NCI-H187 (cell line): ENCODE measurements at regions not wholly inside any gene's neighbourhood (a gene's known extent, or its start where the extent isn't known, plus 50 kb on each side); places are given as distances from the start of the nearest gene placed in this dataset.
"Not testable (repeated sequence)": the region's sequence is repeated elsewhere in the genome, so short reads cannot be mapped to it uniquely, and the experiment has no call there.

ENCODE experiments used
- DNase-seq, 2 experiments: peaks; one replicate each; lab custom pipeline; 2025; lab: John Stamatoyannopoulos, UW

DNA sequence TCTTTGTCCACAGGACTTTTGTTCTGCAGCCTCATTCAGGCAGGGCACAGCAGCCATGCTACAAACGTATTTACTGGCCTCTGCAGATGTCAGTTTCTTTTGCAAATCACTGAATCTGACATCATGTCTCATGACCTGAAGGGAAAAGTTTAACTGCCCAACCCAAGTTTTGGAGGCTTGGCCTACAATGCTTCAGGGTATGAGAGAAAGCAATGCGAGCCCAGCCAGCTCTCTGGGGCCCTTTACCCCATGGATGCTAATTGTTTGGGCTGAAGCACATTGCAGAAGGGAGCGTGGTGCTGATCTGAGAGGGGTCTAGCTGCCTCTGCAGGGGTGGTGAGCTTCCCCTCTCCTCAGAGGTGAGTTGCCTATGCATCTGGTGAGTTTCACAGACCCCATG lies 179.9 kb upstream of the CXCL12 start:
- no peak for DNase-seq

DNA sequence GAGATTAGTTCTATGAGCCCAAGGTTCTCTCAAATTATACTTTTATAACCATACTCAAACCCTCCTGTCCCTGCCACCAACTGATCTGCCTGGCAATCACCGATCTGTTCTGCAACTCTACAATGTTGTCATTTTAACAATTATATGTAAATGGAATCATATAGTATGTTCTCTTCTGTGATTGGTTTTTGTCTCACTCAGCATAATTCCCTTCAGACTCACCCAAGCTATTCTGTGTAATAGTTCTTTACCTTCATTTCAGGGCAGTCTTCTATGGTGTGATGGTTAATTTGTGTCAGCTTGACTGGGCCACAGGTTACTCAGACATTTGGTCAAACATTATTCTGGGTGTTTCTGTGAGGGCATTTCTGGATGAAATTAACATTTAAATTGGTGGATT lies 181.9 kb upstream of the CXCL12 start:
- DNase-seq, result no peak

DNA sequence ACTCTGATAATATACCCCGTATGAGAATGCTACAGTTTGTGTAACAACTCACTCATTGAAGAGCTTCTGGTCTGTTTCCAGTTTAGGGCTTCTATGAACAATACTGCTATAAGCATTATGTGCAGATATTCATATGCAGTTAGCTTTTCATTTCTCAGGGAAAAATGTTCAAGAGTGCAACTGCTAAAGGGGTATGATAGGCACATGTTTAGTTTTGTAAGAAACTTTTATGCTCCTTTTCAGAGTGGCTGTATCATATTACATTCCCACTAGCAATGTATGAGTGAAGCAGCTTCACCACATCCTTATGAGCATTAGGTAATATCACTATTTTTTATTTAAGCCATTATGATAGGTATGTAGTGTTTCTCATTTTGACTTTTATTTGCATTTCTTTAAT lies 182.6 kb upstream of the CXCL12 start:
- no peak for DNase-seq

DNA sequence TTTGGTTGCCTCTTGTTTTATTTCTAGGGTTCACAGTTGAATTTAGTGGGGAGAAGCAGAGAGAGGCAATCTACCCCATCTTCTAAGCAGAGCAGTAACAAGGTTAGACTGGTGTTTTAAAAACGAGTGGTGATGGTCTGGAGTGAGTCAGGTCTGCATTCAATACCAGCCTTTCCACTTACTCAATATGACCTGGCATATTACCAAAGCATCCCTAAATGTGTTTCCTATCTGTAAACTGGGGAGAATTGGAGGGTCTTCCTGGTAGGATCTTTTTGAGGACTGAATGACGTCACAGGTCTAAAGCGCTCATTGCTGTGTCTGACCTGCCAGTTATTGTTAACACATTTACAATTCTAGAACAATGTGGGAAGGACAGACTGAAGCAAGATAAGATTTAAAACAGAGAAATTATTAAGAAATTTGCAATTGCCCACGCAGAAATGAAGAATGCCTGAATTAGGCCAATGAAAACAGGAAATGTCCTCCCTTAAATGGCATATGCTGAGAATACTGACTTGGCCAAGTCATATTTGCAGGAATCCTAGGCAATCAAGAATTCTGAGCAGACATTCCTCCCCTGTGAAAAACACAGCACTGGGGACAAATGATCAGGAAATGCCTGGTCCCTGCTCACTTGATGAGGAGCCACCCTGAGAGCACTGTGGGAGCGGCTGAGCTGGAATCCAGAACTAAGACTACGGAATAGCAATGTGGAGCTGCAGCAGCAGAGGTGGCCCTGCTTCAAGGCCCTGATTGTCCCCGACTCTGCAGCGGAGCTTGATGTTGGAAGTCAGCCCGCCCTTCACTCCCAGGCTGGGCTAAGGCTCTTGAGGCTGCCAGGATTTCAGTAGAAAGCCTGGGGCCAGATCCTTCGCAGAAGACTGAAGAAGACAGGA lies 184.5 kb upstream of the CXCL12 start:
- DNase-seq, result no peak

DNA sequence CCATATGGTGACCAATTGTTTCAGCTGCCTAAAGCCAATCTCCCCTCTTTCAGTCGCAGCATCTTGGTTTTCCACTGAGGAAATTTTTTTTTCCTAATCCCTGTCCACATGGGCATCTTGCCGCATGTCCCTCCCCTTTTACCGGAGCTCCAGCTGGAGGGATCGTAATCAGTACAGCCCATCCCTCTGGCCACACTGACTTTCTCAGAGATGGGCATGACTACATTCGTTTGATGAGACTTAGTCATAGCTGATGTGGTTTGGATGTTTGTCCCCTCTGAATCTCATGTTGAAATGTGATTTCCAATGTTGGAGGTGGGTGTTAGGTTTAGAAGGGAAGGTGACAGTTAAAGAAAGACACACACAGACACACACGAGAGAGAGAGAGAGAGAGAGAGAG lies 186.8 kb upstream of the CXCL12 start:
- no peak for DNase-seq

DNA sequence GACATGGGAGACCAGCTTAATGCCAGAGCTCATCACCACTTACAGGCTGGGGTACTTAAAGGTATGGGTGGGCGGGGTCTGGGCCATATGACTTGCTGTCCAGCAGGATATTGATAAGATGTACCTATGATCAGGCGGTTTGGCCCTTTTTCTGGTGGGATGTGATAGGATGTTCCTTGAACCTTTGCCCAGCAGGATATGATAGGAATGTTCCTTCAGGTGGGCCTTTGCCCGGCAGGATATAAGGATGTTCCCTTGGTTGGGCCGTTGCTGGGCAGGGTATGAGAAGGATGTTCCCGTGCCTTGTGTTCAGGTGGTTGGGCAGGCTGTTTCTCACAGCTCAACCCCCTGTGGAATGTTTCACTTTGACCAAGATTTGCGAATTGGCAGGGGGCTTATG lies 187.2 kb upstream of the CXCL12 start:
- no peak for DNase-seq

- DNase-seq, result no peak
These were observed 188.9 kb upstream of the CXCL12 start for GRCh38 chr10:44573821-44574220.

- DNase-seq, result no peak
These were observed 189.9 kb upstream of the CXCL12 start for GRCh38 chr10:44574596-44575480.

DNA sequence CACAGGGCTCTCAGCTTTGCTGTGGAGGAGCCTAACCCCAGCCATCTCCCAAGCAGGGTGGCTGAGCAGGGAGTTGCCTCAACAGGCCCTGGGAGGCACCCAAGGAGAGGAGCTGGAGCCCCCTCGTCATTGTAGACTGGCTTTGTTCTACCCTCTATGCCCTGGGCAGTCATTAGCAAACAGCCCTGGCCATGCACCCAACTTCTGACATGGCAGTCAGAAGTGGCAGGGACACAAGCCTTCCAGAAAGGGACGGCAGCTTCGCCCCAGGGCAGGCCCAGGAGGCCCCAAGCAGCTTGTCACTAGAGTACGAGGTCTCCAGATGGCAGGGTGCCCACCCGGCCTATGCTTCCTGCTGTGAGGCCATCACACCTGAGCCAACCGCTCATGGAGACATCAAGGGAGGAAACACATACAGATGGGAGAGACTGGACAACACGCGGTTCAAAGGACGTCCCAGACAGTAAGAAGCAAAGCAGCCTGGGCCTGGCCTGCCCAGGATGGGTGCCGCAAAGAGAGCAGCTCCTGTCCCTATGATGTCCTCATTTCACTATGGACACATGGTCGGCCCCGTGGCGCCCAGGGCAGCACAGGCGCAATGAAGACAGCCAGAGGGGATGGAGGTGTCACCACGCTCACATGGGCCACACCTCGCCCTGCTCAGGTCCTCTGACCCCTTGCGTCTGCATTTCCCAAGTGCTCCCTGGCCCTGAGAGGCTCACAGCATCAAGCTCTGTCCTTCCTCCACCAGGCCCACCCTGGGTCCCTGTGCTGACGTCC lies 190.9 kb upstream of the CXCL12 start:
- DNase-seq, result no peak

GRCh38 chr10:44576702-44577191 lies 191.8 kb upstream of the CXCL12 start:
- DNase-seq, result no peak

GRCh38 chr10:44577533-44577932 lies 192.6 kb upstream of the CXCL12 start:
- DNase-seq, result no peak

- no peak for DNase-seq
These were observed 193.4 kb upstream of the CXCL12 start for GRCh38 chr10:44578271-44578670.

DNA sequence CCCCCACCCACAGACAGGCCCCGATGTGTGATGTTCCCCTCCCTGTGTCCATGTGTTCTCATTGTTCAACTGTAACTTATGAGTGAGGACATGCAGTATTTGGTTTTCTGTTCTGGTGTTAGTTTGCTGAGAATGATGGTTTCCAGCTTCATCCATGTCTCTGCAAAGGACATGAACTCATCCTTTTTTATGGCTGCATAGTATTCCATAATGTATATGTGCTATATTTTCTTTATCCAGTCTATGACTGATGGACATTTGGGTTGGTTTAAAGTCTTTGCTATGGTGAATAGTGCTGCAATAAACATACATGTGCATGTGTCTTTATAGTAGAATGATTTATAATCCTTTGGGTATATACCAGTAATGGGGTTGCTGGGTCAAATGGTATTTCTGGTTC lies 194.1 kb upstream of the CXCL12 start:
- not testable (repeated sequence) for DNase-seq

GRCh38 chr10:44581996-44582395 lies 197.1 kb upstream of the CXCL12 start:
- no peak for DNase-seq

- no peak for DNase-seq
These were observed 202.8 kb upstream of the CXCL12 start for GRCh38 chr10:44587488-44588318.

GRCh38 chr10:44589181-44589943 lies 204.5 kb upstream of the CXCL12 start:
- DNase-seq, result no peak

DNA sequence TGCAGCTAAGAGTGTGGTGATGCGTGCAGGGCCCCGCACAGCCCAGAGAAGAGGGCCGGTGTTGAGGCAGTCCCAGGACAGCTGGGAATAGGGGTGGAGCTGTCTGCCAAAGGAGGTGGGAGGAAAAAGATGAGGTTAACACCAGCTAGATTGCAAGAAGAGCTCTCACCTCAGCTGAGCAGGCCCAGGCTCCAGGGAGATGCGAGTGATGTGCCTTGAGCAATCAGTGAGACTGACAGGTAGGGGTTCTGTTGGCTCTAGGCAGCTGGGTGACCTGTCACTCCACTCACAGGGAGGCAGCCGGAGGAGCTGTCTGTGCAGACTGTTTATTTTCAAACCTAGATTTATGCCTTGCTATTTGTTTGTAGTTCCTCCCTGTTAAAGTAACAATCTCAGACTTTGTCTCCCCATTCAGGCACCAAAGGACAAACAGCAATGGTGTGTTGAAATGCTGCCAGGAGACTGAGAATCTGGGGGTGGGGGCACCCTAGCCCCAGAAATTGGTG lies 205.1 kb upstream of the CXCL12 start:
- no peak for DNase-seq

- no peak for DNase-seq
These were observed 207.0 kb upstream of the CXCL12 start for GRCh38 chr10:44591911-44592310.

GRCh38 chr10:44593952-44594351 lies 209.1 kb upstream of the CXCL12 start:
- DNase-seq, result no peak

DNA sequence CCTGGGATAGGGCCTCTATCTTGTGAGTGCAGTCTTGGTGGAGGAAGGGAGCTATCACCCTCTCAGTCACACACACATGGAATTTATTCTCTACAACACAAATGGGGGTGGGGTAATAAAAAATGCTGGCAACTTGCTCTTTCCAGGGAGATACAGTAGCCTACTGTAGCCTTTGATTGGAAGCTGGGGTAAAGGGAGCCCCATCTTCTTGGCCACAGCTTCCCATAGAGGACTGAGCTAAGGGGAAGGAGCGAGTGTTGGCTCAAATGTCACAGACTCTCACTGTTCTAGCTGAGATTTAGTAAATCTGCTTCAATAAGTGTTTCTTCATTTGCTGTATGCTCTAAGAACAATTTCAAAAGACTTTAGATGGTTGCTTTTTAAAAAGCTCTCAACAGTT lies 222.2 kb upstream of the CXCL12 start:
- DNase-seq, result no peak
